ENCODE measurements at regions not wholly inside any gene's neighbourhood (a gene's known extent, or its start where the extent isn't known, plus 50 kb on each side); places are given as distances from the start of the nearest gene placed in this dataset.
"Not testable (repeated sequence)": the region's sequence is repeated elsewhere in the genome, so short reads cannot be mapped to it uniquely, and the experiment has no call there.

- no peak overlapping the region for H3K27ac Mint-ChIP-seq
- H3K27me3 Mint-ChIP-seq, result peaks cover 7% of the 10 kb centered on the region
- H3K4me1 Mint-ChIP-seq (ENCODE audit: low read depth), result no peaks in the 10 kb centered on the region
- no peak overlapping the region for H3K4me3 Mint-ChIP-seq
- no peaks in the 10 kb centered on the region for H3K36me3 Mint-ChIP-seq (ENCODE audit: low read depth)
- H3K9me3 Mint-ChIP-seq, result peaks cover 7% of the 10 kb centered on the region
Measured at GRCh38 chr5:143536364-143536763, 132.9 kb upstream of the NR3C1 start.

GRCh38 chr5:143534761-143535154 lies 131.3 kb upstream of the NR3C1 start:
- Mint-ChIP-seq H3K27me3 (peaks cover 4% of the 10 kb centered on the region), H3K27ac (no peak overlapping the region), H3K36me3 (ENCODE audit: low read depth) (no peaks in the 10 kb centered on the region), H3K9me3 (peaks cover 9% of the 10 kb centered on the region), H3K4me3 (no peak overlapping the region), H3K4me1 (ENCODE audit: low read depth) (no peaks in the 10 kb centered on the region)

GRCh38 chr5:143533978-143534760 lies 130.7 kb upstream of the NR3C1 start:
- Mint-ChIP-seq H3K9me3 (peaks cover 3% of the 10 kb centered on the region), H3K4me3 (no peak overlapping the region), H3K27me3 (no peaks in the 10 kb centered on the region), H3K27ac (no peak overlapping the region), H3K4me1 (ENCODE audit: low read depth) (no peaks in the 10 kb centered on the region), H3K36me3 (ENCODE audit: low read depth) (no peaks in the 10 kb centered on the region)

GRCh38 chr5:143533475-143533874 lies 130.0 kb upstream of the NR3C1 start:
- H3K36me3 Mint-ChIP-seq (ENCODE audit: low read depth), result no peaks in the 10 kb centered on the region
- H3K9me3 Mint-ChIP-seq, result peaks cover 3% of the 10 kb centered on the region
- no peak overlapping the region for H3K27ac Mint-ChIP-seq
- H3K27me3 Mint-ChIP-seq, result no peaks in the 10 kb centered on the region
- H3K4me3 Mint-ChIP-seq, result no peak overlapping the region
- no peaks in the 10 kb centered on the region for H3K4me1 Mint-ChIP-seq (ENCODE audit: low read depth)

GRCh38 chr5:143527808-143528207 lies 124.3 kb upstream of the NR3C1 start:
- H3K4me3 Mint-ChIP-seq, result no peak overlapping the region
- H3K36me3 Mint-ChIP-seq (ENCODE audit: low read depth), result no peaks in the 10 kb centered on the region
- no peaks in the 10 kb centered on the region for H3K4me1 Mint-ChIP-seq (ENCODE audit: low read depth)
- H3K27me3 Mint-ChIP-seq, result no peaks in the 10 kb centered on the region
- no peak overlapping the region for H3K27ac Mint-ChIP-seq
- peaks cover 3% of the 10 kb centered on the region for H3K9me3 Mint-ChIP-seq

- Mint-ChIP-seq H3K27ac (no peak overlapping the region), H3K27me3 (no peaks in the 10 kb centered on the region), H3K9me3 (no peaks in the 10 kb centered on the region), H3K4me1 (ENCODE audit: low read depth) (no peaks in the 10 kb centered on the region), H3K36me3 (ENCODE audit: low read depth) (no peaks in the 10 kb centered on the region), H3K4me3 (no peak overlapping the region)
Measured at GRCh38 chr5:143525176-143525575, 121.7 kb upstream of the NR3C1 start.

GRCh38 chr5:143524338-143524945 lies 121.0 kb upstream of the NR3C1 start:
- Mint-ChIP-seq H3K36me3 (ENCODE audit: low read depth) (no peaks in the 10 kb centered on the region), H3K9me3 (no peaks in the 10 kb centered on the region), H3K4me1 (ENCODE audit: low read depth) (no peaks in the 10 kb centered on the region), H3K27me3 (no peaks in the 10 kb centered on the region), H3K4me3 (no peak overlapping the region), H3K27ac (no peak overlapping the region)

- Mint-ChIP-seq H3K36me3 (ENCODE audit: low read depth) (no peaks in the 10 kb centered on the region), H3K9me3 (no peaks in the 10 kb centered on the region), H3K4me3 (no peak overlapping the region), H3K4me1 (ENCODE audit: low read depth) (no peaks in the 10 kb centered on the region), H3K27me3 (no peaks in the 10 kb centered on the region), H3K27ac (no peak overlapping the region)
Measured at GRCh38 chr5:143521846-143522400, 118.4 kb upstream of the NR3C1 start.

GRCh38 chr5:143521141-143521540 lies 117.7 kb upstream of the NR3C1 start:
- no peak overlapping the region for H3K27ac Mint-ChIP-seq
- H3K27me3 Mint-ChIP-seq, result no peaks in the 10 kb centered on the region
- H3K36me3 Mint-ChIP-seq (ENCODE audit: low read depth), result no peaks in the 10 kb centered on the region
- H3K4me1 Mint-ChIP-seq (ENCODE audit: low read depth), result peaks cover 5% of the 10 kb centered on the region
- H3K4me3 Mint-ChIP-seq, result no peak overlapping the region
- no peaks in the 10 kb centered on the region for H3K9me3 Mint-ChIP-seq

GRCh38 chr5:143519215-143519614 lies 115.7 kb upstream of the NR3C1 start:
- not testable (repeated sequence) for H3K4me3 Mint-ChIP-seq; H3K36me3 Mint-ChIP-seq (ENCODE audit: low read depth); H3K27me3 Mint-ChIP-seq; H3K9me3 Mint-ChIP-seq; H3K27ac Mint-ChIP-seq
- H3K4me1 Mint-ChIP-seq (ENCODE audit: low read depth), result peaks cover 15% of the 10 kb centered on the region

- not testable (repeated sequence) for H3K27me3 Mint-ChIP-seq; H3K36me3 Mint-ChIP-seq (ENCODE audit: low read depth)
Measured at GRCh38 chr5:143517824-143518223, 114.3 kb upstream of the NR3C1 start.

GRCh38 chr5:143516249-143516648 lies 112.8 kb upstream of the NR3C1 start:
- H3K27ac Mint-ChIP-seq, result no peak overlapping the region
- no peaks in the 10 kb centered on the region for H3K36me3 Mint-ChIP-seq (ENCODE audit: low read depth)
- no peaks in the 10 kb centered on the region for H3K27me3 Mint-ChIP-seq
- H3K9me3 Mint-ChIP-seq, result no peaks in the 10 kb centered on the region
- H3K4me1 Mint-ChIP-seq (ENCODE audit: low read depth), result peaks cover 15% of the 10 kb centered on the region
- H3K4me3 Mint-ChIP-seq, result no peak overlapping the region

More at GRCh38 chr5:143517824-143518223, 114.3 kb upstream of the NR3C1 start:
- peaks cover 15% of the 10 kb centered on the region for H3K4me1 Mint-ChIP-seq (ENCODE audit: low read depth)
- H3K4me3 Mint-ChIP-seq, H3K27ac Mint-ChIP-seq, H3K9me3 Mint-ChIP-seq: not testable (repeated sequence)

GRCh38 chr5:143515829-143516228 lies 112.3 kb upstream of the NR3C1 start:
- no peak overlapping the region for H3K27ac Mint-ChIP-seq
- peaks cover 15% of the 10 kb centered on the region for H3K4me1 Mint-ChIP-seq (ENCODE audit: low read depth)
- no peak overlapping the region for H3K4me3 Mint-ChIP-seq
- no peaks in the 10 kb centered on the region for H3K27me3 Mint-ChIP-seq
- no peaks in the 10 kb centered on the region for H3K9me3 Mint-ChIP-seq
- H3K36me3 Mint-ChIP-seq (ENCODE audit: low read depth), result no peaks in the 10 kb centered on the region

- no peaks in the 10 kb centered on the region for H3K9me3 Mint-ChIP-seq
- H3K27me3 Mint-ChIP-seq, result no peaks in the 10 kb centered on the region
- peaks cover 15% of the 10 kb centered on the region for H3K4me1 Mint-ChIP-seq (ENCODE audit: low read depth)
- H3K27ac Mint-ChIP-seq, result no peak overlapping the region
- H3K4me3 Mint-ChIP-seq, result no peak overlapping the region
- H3K36me3 Mint-ChIP-seq (ENCODE audit: low read depth), result no peaks in the 10 kb centered on the region
Measured at GRCh38 chr5:143514616-143515335, 111.3 kb upstream of the NR3C1 start.

GRCh38 chr5:143513720-143514119 lies 110.2 kb upstream of the NR3C1 start:
- Mint-ChIP-seq H3K4me3 (no peak overlapping the region), H3K4me1 (ENCODE audit: low read depth) (peaks cover 15% of the 10 kb centered on the region), H3K27me3 (no peaks in the 10 kb centered on the region), H3K36me3 (ENCODE audit: low read depth) (no peaks in the 10 kb centered on the region), H3K9me3 (no peaks in the 10 kb centered on the region), H3K27ac (no peak overlapping the region)
